Breast epithelium (tissue), 3 donors: ENCODE measurements at regions not wholly inside any gene's neighbourhood (a gene's known extent, or its start where the extent isn't known, plus 50 kb on each side); places are given as distances from the start of the nearest gene placed in this dataset.

Experiments used
- POLR2AphosphoS5 ChIP-seq, 3 donors: sonication (generic); formaldehyde crosslinking; IDR thresholded peaks; one replicate each; pipeline ENCODE4 v1.6.1; 2017; ENCODE audit warnings: antibody characterized with exemption in 3 of 3
- TF ChIP-seq, protein P1 (sequence below), 3 donors: fragments of 450-650 bp; IDR thresholded peaks; one replicate each; pipeline ENCODE4 v1.5.1; 2016 to 2017; ENCODE audit warnings: antibody characterized with exemption in 3 of 3, mild to moderate bottlenecking in 3 of 3, moderate library complexity in 3 of 3

DNA sequence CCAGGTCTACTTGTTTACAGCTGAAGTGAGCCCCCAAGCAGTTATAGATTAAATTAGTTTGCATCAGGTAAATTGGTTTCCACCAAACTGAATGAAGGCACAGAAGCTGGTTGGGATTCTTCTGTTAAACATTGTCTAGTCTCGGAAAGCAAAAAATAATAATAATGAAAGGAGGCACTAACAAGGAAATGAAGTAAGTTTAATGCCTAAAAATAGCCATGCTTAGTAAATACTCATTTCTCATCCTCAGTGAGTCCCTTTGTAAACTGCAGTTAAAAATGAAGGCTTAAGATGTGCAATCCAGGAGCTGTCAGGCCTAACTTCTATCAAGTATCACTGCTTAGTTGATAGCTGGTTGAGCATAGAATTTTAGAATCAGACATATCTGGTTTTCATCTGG, 113.5 kb downstream of the BTG1 start:
- TF ChIP-seq, protein P1, sequence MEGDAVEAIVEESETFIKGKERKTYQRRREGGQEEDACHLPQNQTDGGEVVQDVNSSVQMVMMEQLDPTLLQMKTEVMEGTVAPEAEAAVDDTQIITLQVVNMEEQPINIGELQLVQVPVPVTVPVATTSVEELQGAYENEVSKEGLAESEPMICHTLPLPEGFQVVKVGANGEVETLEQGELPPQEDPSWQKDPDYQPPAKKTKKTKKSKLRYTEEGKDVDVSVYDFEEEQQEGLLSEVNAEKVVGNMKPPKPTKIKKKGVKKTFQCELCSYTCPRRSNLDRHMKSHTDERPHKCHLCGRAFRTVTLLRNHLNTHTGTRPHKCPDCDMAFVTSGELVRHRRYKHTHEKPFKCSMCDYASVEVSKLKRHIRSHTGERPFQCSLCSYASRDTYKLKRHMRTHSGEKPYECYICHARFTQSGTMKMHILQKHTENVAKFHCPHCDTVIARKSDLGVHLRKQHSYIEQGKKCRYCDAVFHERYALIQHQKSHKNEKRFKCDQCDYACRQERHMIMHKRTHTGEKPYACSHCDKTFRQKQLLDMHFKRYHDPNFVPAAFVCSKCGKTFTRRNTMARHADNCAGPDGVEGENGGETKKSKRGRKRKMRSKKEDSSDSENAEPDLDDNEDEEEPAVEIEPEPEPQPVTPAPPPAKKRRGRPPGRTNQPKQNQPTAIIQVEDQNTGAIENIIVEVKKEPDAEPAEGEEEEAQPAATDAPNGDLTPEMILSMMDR (IDR thresholded peaks at IDR 0.05): no peak
- TF ChIP-seq POLR2AphosphoS5 (IDR thresholded peaks at IDR 0.05): no peak
